ENCODE measurements at regions not wholly inside any gene's neighbourhood (a gene's known extent, or its start where the extent isn't known, plus 50 kb on each side); places are given as distances from the start of the nearest gene placed in this dataset.

DNA sequence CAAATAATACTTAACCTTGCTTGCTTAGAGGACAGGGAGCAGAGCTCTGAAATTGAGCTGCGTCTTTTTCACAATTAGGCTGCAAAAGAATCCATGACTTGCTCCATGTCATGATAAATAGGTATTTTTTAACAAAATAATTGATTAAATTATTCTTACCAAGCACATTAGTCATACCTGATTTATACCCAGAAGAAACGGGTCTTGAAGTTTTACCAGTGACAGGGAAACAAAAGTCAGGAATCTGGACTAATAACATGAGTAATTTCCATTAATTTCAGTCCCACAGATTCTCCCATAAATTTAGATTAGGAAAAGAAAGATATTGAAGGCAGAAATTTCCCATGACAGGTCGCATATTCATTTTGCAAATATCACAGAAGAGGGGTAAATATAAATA is 85.0 kb upstream of the BMP5 start:
- Histone ChIP-seq H3K36me3 (ENCODE audit: control insufficient read depth in 2 of 2, extremely low read depth in 1 of 2, insufficient read depth in 1 of 2, low read length in 1 of 2) (no peaks in the 10 kb centered on the region), H3K4me1 (ENCODE audit: control insufficient read depth in 1 of 2, extremely low read depth in 1 of 2, insufficient read depth in 2 of 2, low read length in 2 of 2) (no peaks in the 10 kb centered on the region), H3K4me3 (ENCODE audit: control insufficient read depth in 1 of 2, extremely low read depth in 1 of 2, low read length in 1 of 2) (no peak overlapping the region), H3K27ac (ENCODE audit: low read length) (no peak overlapping the region), H3K9me3 (no peaks in the 10 kb centered on the region), H3K27me3 (replicated peaks in 1 of 2; ENCODE audit: control insufficient read depth in 2 of 2, extremely low read depth in 1 of 2, insufficient read depth in 2 of 2, low read length in 1 of 2) (no peaks in the 10 kb centered on the region)
- H3K27ac Mint-ChIP-seq: no peak overlapping the region
- H3K36me3 Mint-ChIP-seq: no peaks in the 10 kb centered on the region
- H3K9me3 Mint-ChIP-seq: peaks cover 0 to 4% (median 2%) of the 10 kb centered on the region in 3 donors
- ChIA-PET POLR2A (no interaction called here), CTCF (no interaction called here)
- H3K4me1 Mint-ChIP-seq: no peaks in the 10 kb centered on the region
- no peak for ATAC-seq (replicated peaks in 1 of 4)
- H3K4me3 Mint-ChIP-seq: no peak overlapping the region
- no peaks in the 10 kb centered on the region for H3K27me3 Mint-ChIP-seq
- DNase-seq: no peak
- no CpG with 5 or more reads among the region's 3 CpGs for WGBS (ENCODE audit: insufficient coverage)

DNA sequence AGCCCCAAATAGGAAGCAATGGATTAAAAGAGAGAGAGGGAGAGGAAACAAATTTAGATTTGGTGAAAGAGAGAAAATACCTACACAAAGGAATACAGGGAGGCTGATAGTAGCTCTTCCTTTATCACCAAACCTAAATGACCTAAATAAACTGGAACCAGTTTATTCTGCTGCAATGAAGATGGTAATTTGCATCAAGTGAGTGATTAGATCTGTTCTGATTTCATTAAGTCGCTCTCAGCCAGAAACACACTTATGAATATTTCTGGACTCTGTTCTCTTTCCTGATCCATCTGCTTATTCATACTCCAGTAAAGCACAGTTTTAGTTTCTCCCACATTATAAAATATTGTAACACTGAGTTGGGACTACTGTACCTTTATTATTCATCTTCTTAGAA is 83.4 kb upstream of the BMP5 start:
- CTCF ChIA-PET: no interaction called here
- H3K4me3 Mint-ChIP-seq: no peak overlapping the region
- H3K4me1 Mint-ChIP-seq: no peaks in the 10 kb centered on the region

DNA sequence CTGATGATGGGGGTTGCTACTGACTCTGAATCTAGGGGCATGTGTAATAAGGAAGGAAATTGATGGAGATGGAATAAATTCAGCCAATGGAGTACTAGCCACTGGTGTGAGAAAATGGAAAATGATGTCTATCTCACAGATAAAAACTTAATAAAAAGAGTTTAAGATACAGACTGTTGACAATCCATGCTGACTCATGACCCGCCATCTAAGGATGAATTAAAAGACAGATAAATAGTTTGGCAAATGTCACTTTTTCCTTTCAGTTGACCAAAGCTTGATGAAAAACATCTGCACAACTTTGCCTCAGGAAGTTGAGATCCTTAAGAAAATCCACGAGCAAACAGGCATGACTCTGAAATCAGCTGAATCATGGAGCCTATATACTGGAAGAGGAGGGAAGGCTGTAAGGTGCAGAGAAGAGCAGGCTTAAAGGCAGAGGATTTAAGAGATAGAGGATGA is 82.6 kb upstream of the BMP5 start:
- no peaks in the 10 kb centered on the region for H3K36me3 ChIP-seq (ENCODE audit: control insufficient read depth in 2 of 2, extremely low read depth in 1 of 2, insufficient read depth in 1 of 2, low read length in 1 of 2)
- DNase-seq (no peak), ATAC-seq (replicated peaks in 1 of 4) (no peak)
- no peak overlapping the region for H3K27ac ChIP-seq (ENCODE audit: low read length)
- Mint-ChIP-seq H3K4me3 (no peak overlapping the region), H3K27me3 (no peaks in the 10 kb centered on the region), H3K9me3 (peaks cover 0 to 4% (median 2%) of the 10 kb centered on the region in 3 donors), H3K36me3 (no peaks in the 10 kb centered on the region), H3K27ac (no peak overlapping the region), H3K4me1 (no peaks in the 10 kb centered on the region)
- no peaks in the 10 kb centered on the region for H3K27me3 ChIP-seq (replicated peaks in 1 of 2; ENCODE audit: control insufficient read depth in 2 of 2, extremely low read depth in 1 of 2, insufficient read depth in 2 of 2, low read length in 1 of 2)
- CTCF ChIA-PET: no interaction called here
- H3K4me1 ChIP-seq (ENCODE audit: control insufficient read depth in 1 of 2, extremely low read depth in 1 of 2, insufficient read depth in 2 of 2, low read length in 2 of 2): no peaks in the 10 kb centered on the region
- WGBS (ENCODE audit: insufficient coverage): 67% methylated on average over 1 of the region's 2 CpGs
- POLR2A ChIA-PET: no interaction called here
- no peaks in the 10 kb centered on the region for H3K9me3 ChIP-seq
- no peak overlapping the region for H3K4me3 ChIP-seq (ENCODE audit: control insufficient read depth in 1 of 2, extremely low read depth in 1 of 2, low read length in 1 of 2)

More for the DNA sequence above, 83.4 kb upstream of the BMP5 start:
- WGBS (ENCODE audit: insufficient coverage): no CpG with 5 or more reads among the region's 1 CpG
- no peaks in the 10 kb centered on the region for H3K27me3 Mint-ChIP-seq
- H3K4me1 ChIP-seq (ENCODE audit: control insufficient read depth in 1 of 2, extremely low read depth in 1 of 2, insufficient read depth in 2 of 2, low read length in 2 of 2): no peaks in the 10 kb centered on the region
- no peak overlapping the region for H3K4me3 ChIP-seq (ENCODE audit: control insufficient read depth in 1 of 2, extremely low read depth in 1 of 2, low read length in 1 of 2)
- no peak overlapping the region for H3K27ac ChIP-seq (ENCODE audit: low read length)
- ATAC-seq (replicated peaks in 1 of 4): no peak
- no peaks in the 10 kb centered on the region for H3K9me3 ChIP-seq
- H3K27me3 ChIP-seq (replicated peaks in 1 of 2; ENCODE audit: control insufficient read depth in 2 of 2, extremely low read depth in 1 of 2, insufficient read depth in 2 of 2, low read length in 1 of 2): no peaks in the 10 kb centered on the region
- no peaks in the 10 kb centered on the region for H3K36me3 Mint-ChIP-seq
- no peaks in the 10 kb centered on the region for H3K36me3 ChIP-seq (ENCODE audit: control insufficient read depth in 2 of 2, extremely low read depth in 1 of 2, insufficient read depth in 1 of 2, low read length in 1 of 2)
- H3K27ac Mint-ChIP-seq: no peak overlapping the region
- H3K9me3 Mint-ChIP-seq: peaks cover 0 to 4% (median 2%) of the 10 kb centered on the region in 3 donors
- DNase-seq: no peak
- POLR2A ChIA-PET: no interaction called here

DNA sequence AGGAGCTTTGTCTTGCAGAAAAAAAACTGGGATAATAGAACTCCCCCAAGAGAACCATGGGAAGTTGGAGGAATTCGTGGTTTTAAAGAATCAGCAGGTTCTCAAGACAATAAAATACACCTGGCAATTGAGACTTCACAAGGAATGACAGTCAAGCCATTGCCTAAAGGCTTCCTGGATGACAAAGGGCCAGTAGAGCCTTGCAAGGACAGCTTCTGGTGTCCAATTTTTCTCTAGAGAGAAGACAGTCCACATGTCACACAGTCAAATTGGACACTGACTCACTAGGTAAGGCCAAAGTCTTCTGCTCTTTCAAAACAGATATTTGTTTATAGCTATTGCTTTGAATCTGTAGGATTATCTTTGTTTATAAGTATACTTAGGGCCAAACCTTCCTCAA is 80.3 kb upstream of the BMP5 start:
- WGBS (ENCODE audit: insufficient coverage): no CpG with 5 or more reads among the region's 1 CpG
- Histone ChIP-seq H3K4me1 (ENCODE audit: control insufficient read depth in 1 of 2, extremely low read depth in 1 of 2, insufficient read depth in 2 of 2, low read length in 2 of 2) (no peaks in the 10 kb centered on the region), H3K36me3 (ENCODE audit: control insufficient read depth in 2 of 2, extremely low read depth in 1 of 2, insufficient read depth in 1 of 2, low read length in 1 of 2) (no peaks in the 10 kb centered on the region), H3K27ac (ENCODE audit: low read length) (no peak overlapping the region), H3K4me3 (ENCODE audit: control insufficient read depth in 1 of 2, extremely low read depth in 1 of 2, low read length in 1 of 2) (no peak overlapping the region), H3K9me3 (no peaks in the 10 kb centered on the region), H3K27me3 (replicated peaks in 1 of 2; ENCODE audit: control insufficient read depth in 2 of 2, extremely low read depth in 1 of 2, insufficient read depth in 2 of 2, low read length in 1 of 2) (no peaks in the 10 kb centered on the region)
- ATAC-seq (replicated peaks in 1 of 4) (no peak), DNase-seq (no peak)
- no peaks in the 10 kb centered on the region for H3K36me3 Mint-ChIP-seq
- CTCF ChIA-PET: no interaction called here
- H3K27ac Mint-ChIP-seq: no peak overlapping the region
- H3K27me3 Mint-ChIP-seq: no peaks in the 10 kb centered on the region
- H3K9me3 Mint-ChIP-seq: peaks cover 2 to 6% (median 3%) of the 10 kb centered on the region in 3 donors
- no peak overlapping the region for H3K4me3 Mint-ChIP-seq
- H3K4me1 Mint-ChIP-seq: no peaks in the 10 kb centered on the region
- POLR2A ChIA-PET: no interaction called here

DNA sequence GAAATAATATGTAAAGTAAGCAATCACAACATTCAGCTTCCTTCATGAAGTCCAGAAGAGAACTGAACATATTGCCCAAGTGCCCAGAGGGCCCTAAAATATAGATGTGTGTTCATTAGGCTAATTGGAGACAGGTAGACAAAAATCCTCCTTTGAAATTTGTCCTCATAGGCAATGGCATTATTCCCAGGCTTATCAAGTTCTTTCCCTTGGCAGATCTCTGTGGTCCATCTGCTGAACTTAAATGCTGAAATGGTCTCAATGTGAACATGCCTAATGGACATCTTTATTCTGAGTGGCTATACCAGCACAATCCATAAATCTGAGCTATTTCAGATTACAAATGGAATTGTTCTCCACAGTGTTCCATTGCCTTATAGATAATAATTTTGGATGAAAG is 79.0 kb upstream of the BMP5 start:
- Mint-ChIP-seq H3K27ac (no peak overlapping the region), H3K36me3 (no peaks in the 10 kb centered on the region), H3K9me3 (peaks cover 3 to 6% (median 6%) of the 10 kb centered on the region in 3 donors), H3K4me3 (no peak overlapping the region), H3K27me3 (no peaks in the 10 kb centered on the region), H3K4me1 (no peaks in the 10 kb centered on the region)
- Histone ChIP-seq H3K27ac (ENCODE audit: low read length) (no peak overlapping the region), H3K36me3 (ENCODE audit: control insufficient read depth in 2 of 2, extremely low read depth in 1 of 2, insufficient read depth in 1 of 2, low read length in 1 of 2) (no peaks in the 10 kb centered on the region), H3K4me1 (ENCODE audit: control insufficient read depth in 1 of 2, extremely low read depth in 1 of 2, insufficient read depth in 2 of 2, low read length in 2 of 2) (no peaks in the 10 kb centered on the region), H3K27me3 (replicated peaks in 1 of 2; ENCODE audit: control insufficient read depth in 2 of 2, extremely low read depth in 1 of 2, insufficient read depth in 2 of 2, low read length in 1 of 2) (no peaks in the 10 kb centered on the region), H3K9me3 (no peaks in the 10 kb centered on the region), H3K4me3 (ENCODE audit: control insufficient read depth in 1 of 2, extremely low read depth in 1 of 2, low read length in 1 of 2) (no peak overlapping the region)
- ChIA-PET POLR2A (no interaction called here), CTCF (no interaction called here)
- DNase-seq: no peak
- ATAC-seq (replicated peaks in 1 of 4): no peak

DNA sequence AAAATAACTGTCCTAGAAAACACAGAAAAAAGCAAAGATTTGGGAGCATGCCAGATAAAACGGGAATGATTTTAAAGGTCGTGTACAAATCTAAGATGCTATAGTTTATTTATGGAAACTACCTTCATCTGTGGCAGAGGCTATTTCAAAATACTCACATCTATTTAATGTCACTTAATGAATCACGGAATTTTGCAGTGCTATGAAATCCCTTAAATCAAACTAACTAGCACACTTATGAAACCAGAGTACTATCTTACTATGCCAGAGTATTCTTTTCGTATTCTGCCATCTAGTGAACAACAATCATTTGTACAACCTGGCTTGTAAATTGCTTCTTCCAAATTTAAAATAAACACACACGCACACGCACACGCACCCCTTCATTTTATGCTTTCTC is 77.9 kb upstream of the BMP5 start:
- H3K27ac Mint-ChIP-seq: no peak overlapping the region
- no peaks in the 10 kb centered on the region for H3K4me1 ChIP-seq (ENCODE audit: control insufficient read depth in 1 of 2, extremely low read depth in 1 of 2, insufficient read depth in 2 of 2, low read length in 2 of 2)
- no peak overlapping the region for H3K4me3 Mint-ChIP-seq
- H3K27me3 ChIP-seq (replicated peaks in 1 of 2; ENCODE audit: control insufficient read depth in 2 of 2, extremely low read depth in 1 of 2, insufficient read depth in 2 of 2, low read length in 1 of 2): no peaks in the 10 kb centered on the region
- H3K27ac ChIP-seq (ENCODE audit: low read length): no peak overlapping the region
- no peaks in the 10 kb centered on the region for H3K4me1 Mint-ChIP-seq
- no peak for ATAC-seq (replicated peaks in 1 of 4)
- H3K4me3 ChIP-seq (ENCODE audit: control insufficient read depth in 1 of 2, extremely low read depth in 1 of 2, low read length in 1 of 2): no peak overlapping the region
- no peaks in the 10 kb centered on the region for H3K9me3 ChIP-seq
- ChIA-PET POLR2A (no interaction called here), CTCF (no interaction called here)
- H3K36me3 Mint-ChIP-seq: no peaks in the 10 kb centered on the region
- peaks cover 2 to 7% (median 6%) of the 10 kb centered on the region in 3 donors for H3K9me3 Mint-ChIP-seq
- H3K36me3 ChIP-seq (ENCODE audit: control insufficient read depth in 2 of 2, extremely low read depth in 1 of 2, insufficient read depth in 1 of 2, low read length in 1 of 2): no peaks in the 10 kb centered on the region
- no peak for DNase-seq
- WGBS (ENCODE audit: insufficient coverage): 50% methylated on average over 2 of the region's 7 CpGs
- H3K27me3 Mint-ChIP-seq: no peaks in the 10 kb centered on the region

DNA sequence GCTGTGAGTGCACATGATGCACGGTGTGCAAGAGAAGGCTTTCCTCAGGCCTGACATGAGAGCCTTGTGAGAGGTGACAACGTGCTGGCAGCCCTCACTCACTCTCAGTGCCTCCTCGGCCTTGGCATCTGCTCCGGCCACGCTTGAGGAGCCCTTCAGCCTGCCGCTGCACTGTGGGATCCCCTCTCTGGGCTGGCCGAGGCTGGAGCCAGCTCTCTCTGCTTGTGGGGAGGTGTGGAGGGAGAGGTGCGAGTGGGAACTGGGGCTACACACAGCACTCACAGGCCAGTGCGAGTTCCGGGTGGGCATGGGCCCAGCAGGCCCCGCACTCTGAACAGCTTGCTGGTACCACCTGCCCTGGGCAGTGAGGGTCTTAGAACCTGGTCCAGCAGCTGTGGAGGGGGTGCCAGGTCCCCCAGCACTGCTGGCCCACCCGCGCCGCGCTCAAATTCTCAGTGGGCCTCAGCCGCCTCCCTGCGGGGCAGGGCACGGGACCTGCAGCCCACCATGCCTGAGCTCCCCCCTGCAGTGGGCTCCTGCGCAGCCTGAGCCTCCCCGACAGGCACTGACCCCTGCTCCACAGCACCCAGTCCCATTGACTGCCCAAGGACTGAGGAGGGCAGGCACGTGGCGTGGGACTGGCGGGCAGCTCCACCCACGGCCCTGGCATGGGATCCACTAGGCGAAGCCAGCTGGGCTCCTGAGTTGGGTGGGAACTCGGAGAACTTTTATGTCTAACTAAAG is 74.9 kb upstream of the BMP5 start:
- H3K4me3 Mint-ChIP-seq: no peak overlapping the region
- H3K27ac ChIP-seq (ENCODE audit: low read length): no peak overlapping the region
- H3K27me3 Mint-ChIP-seq: no peaks in the 10 kb centered on the region
- ChIA-PET POLR2A (no interaction called here), CTCF (no interaction called here)
- no peaks in the 10 kb centered on the region for H3K27me3 ChIP-seq (replicated peaks in 1 of 2; ENCODE audit: control insufficient read depth in 2 of 2, extremely low read depth in 1 of 2, insufficient read depth in 2 of 2, low read length in 1 of 2)
- H3K36me3 Mint-ChIP-seq: no peaks in the 10 kb centered on the region
- H3K9me3 ChIP-seq: no peaks in the 10 kb centered on the region
- WGBS (ENCODE audit: insufficient coverage): 96% methylated on average over 16 of the region's 26 CpGs
- no peaks in the 10 kb centered on the region for H3K4me1 ChIP-seq (ENCODE audit: control insufficient read depth in 1 of 2, extremely low read depth in 1 of 2, insufficient read depth in 2 of 2, low read length in 2 of 2)
- ATAC-seq (replicated peaks in 1 of 4) (no peak), DNase-seq (no peak)
- no peak overlapping the region for H3K4me3 ChIP-seq (ENCODE audit: control insufficient read depth in 1 of 2, extremely low read depth in 1 of 2, low read length in 1 of 2)
- no peaks in the 10 kb centered on the region for H3K4me1 Mint-ChIP-seq
- peaks cover 6 to 17% (median 11%) of the 10 kb centered on the region in 3 donors for H3K9me3 Mint-ChIP-seq
- no peak overlapping the region for H3K27ac Mint-ChIP-seq
- H3K36me3 ChIP-seq (ENCODE audit: control insufficient read depth in 2 of 2, extremely low read depth in 1 of 2, insufficient read depth in 1 of 2, low read length in 1 of 2): no peaks in the 10 kb centered on the region

All from T-cell (primary cell).